K562 (cell line): ENCODE measurements at regions not wholly inside any gene's neighbourhood (a gene's known extent, or its start where the extent isn't known, plus 50 kb on each side); places are given as distances from the start of the nearest gene placed in this dataset.
A peak's percentile ranks its signal among the peaks of the same experiment; 100 is the strongest.
"Not testable (repeated sequence)": the region's sequence is repeated elsewhere in the genome, so short reads cannot be mapped to it uniquely, and the experiment has no call there.

Source experiments
- ATAC-seq: fragments of 200-7000 bp; cut with Tn5 transposase; 3 replicates; pipeline ENCODE4 v1.9.1; 2020; ENCODE audit warnings: moderate library complexity
- BruUV-seq: library from RNA; stranded (reverse); fragments of 400-500 nt; replicated peaks from 2 replicates; lab custom pipeline; 2021; lab: Mats Ljungman, UMichigan
- CTCF ChIA-PET: fragments of 300-600 bp; formaldehyde crosslinking; extraction: SDS; loops from one replicate; lab custom pipeline; 2021; ENCODE audit warnings: low intra/inter-chr PET ratio; lab: Yijun Ruan, JAX
- POLR2A ChIA-PET: fragments of 300-600, 350-650 bp; sonication (Branson Sonifier 250); formaldehyde crosslinking; extraction: SDS; loops from one replicate; lab custom pipeline; 2021; ENCODE audit warnings: antibody characterized with exemption, inconsistent platforms; lab: Yijun Ruan, JAX
- DNase-seq, 4 experiments: peaks; one replicate each; pipeline versions ENCODE4 v3.0.0 to v3.0.0-alpha.2; 2011 to 2018; ENCODE audit warnings: low spot score in 3 of 4, mixed read lengths in 3 of 4; ENCODE audit errors: extremely low read depth in 1 of 4
- FAIRE-seq: peaks from 2 replicates; lab custom pipeline; 2011; peaks lifted over from hg19 to GRCh38; lab: Jason Lieb, UNC
- H2AFZ ChIP-seq: 2 replicates; pipeline ENCODE4 v1.6.0; 2011; ENCODE audit warnings: low read depth, low read length, control low read depth, inconsistent platforms
- H3K27ac ChIP-seq: fragments of 200-600 bp; 3 replicates; pipeline ENCODE4 v1.8.0; 2011; ENCODE audit warnings: low read depth, mild to moderate bottlenecking, control low read depth, inconsistent platforms, low read length, moderate library complexity, mixed read lengths; ENCODE audit errors: extremely low read depth
- H3K27me3 ChIP-seq, 2 experiments: fragments of 300-600 bp in 1 of 2; 2 replicates in 1 of 2; 3 replicates in 1 of 2; pipeline versions ENCODE4 v1.6.0 to v1.8.0; 2011; ENCODE audit warnings: inconsistent platforms in 2 of 2, low read length in 2 of 2, mild to moderate bottlenecking in 1 of 2, mixed read lengths in 1 of 2, moderate library complexity in 1 of 2; ENCODE audit not compliant: control insufficient read depth in 2 of 2, insufficient read depth in 2 of 2
- H3K36me3 ChIP-seq: fragments of 300-600 bp; 3 replicates; pipeline ENCODE4 v1.8.0; 2011; ENCODE audit warnings: mild to moderate bottlenecking, low read length, inconsistent platforms; ENCODE audit not compliant: control insufficient read depth, insufficient read depth
- H3K4me1 ChIP-seq, 2 experiments: fragments of 200-600 bp in 1 of 2; replicated peaks in 1 of 2; 2 replicates in 1 of 2; 3 replicates in 1 of 2; pipeline versions ENCODE4 v1.5.1 to v1.8.0; 2011; ENCODE audit warnings: inconsistent platforms in 2 of 2, low read length in 2 of 2, mild to moderate bottlenecking in 1 of 2, mixed read lengths in 1 of 2, moderate library complexity in 1 of 2; ENCODE audit not compliant: control insufficient read depth in 2 of 2, insufficient read depth in 2 of 2
- H3K4me2 ChIP-seq: 2 replicates; pipeline ENCODE4 v1.6.1; 2011; ENCODE audit warnings: low read length, control low read depth, inconsistent platforms, mixed read lengths; ENCODE audit not compliant: insufficient read depth
- H3K4me3 ChIP-seq: fragments of 200-600 bp; sonication (generic), shearing (Covaris generic); 2 replicates; pipeline ENCODE4 v1.5.1; 2016; ENCODE audit warnings: control low read depth, inconsistent platforms
- H3K79me2 ChIP-seq: fragments of 200-600 bp; 3 replicates; pipeline ENCODE4 v1.8.0; 2011; ENCODE audit warnings: low read length, inconsistent platforms; ENCODE audit not compliant: control insufficient read depth, insufficient read depth
- H3K9ac ChIP-seq, 2 experiments: 2 replicates each; pipeline versions ENCODE4 v1.6.0 to v1.6.1; 2011; ENCODE audit warnings: low read depth in 2 of 2, low read length in 2 of 2, control low read depth in 1 of 2, inconsistent platforms in 1 of 2, mild to moderate bottlenecking in 1 of 2, mixed read lengths in 1 of 2; ENCODE audit not compliant: insufficient read depth in 1 of 2
- H3K9me1 ChIP-seq: one replicate; pipeline ENCODE4 v1.6.0; 2011; ENCODE audit warnings: inconsistent platforms, mild to moderate bottlenecking, low read length, moderate library complexity; ENCODE audit not compliant: control insufficient read depth, insufficient read depth
- H3K9me3 ChIP-seq: replicated peaks from 2 replicates; pipeline ENCODE4 v1.5.1; 2011; ENCODE audit warnings: low read depth, low read length, inconsistent platforms; ENCODE audit not compliant: control insufficient read depth, insufficient read depth
- H4K20me1 ChIP-seq: replicated peaks from 2 replicates; pipeline ENCODE4 v1.6.1; 2011; ENCODE audit warnings: low read length, inconsistent platforms, mixed read lengths; ENCODE audit not compliant: control insufficient read depth, insufficient read depth
- CEBPB ChIP-seq: fragments of 450-650 bp; IDR thresholded peaks from 2 replicates; pipeline ENCODE4 v1.6.1; 2016; ENCODE audit warnings: missing genetic modification characterization, missing compliant biosample characterization
- WGBS: fragments of 100-300 bp; shearing (Covaris generic); methylation state at CpG from one replicate; pipeline ENCODE4 v1.1.6; 2016; ENCODE audit warnings: low coverage, mixed read lengths; ENCODE audit not compliant: insufficient coverage; ENCODE audit errors: missing lambda C conversion rate; 5-methylcytosine and 5-hydroxymethylcytosine counted together
- in situ Hi-C: fragments of 300-500 bp; cut with MboI; formaldehyde crosslinking; loops from 4 replicates; pipeline ENCODE4 v1.15.0; 2018; ENCODE audit warnings: inconsistent platforms, mixed read lengths
- intact Hi-C: fragments of 100-400 bp; cut with micrococcal nuclease; formaldehyde crosslinking; loops from 2 replicates; pipeline ENCODE4 v1.14.2; 2022

DNA sequence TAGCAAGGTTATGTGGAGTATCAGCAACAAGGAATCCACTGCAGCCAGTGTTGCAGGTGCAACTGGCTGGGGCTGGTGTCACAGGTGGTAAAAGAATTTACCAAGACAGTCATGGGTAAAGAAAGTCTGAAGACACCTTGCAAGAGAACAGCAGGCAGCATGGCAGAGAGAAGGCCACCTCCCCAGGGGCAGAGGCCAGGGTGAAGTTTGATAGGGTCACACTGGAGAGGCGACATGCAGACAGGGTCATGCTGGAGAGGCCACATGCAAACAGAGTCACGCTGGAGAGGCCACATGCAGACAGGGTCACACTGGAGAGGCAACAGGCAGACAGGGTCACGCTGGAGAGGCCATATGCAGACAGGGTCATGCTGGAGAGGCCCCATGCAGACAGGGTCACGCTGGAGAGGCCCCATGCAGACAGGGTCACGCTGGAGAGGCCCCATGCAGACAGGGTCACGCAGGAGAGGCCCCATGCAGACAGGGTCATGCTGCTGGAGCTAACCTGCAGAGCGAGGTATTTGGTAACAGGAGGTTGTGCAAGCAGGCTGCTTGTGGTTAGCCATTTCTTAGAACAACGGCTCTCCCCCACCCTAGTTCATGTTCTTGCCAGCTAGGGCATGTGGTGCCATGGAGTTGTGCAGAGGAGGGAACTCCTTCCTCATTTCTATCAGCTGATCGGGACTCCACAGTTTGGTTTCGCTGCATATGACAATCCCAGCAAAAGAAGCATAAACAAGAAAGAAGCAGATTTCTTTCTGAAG lies 188.2 kb upstream of the FOXD4L5 start:
- CTCF ChIA-PET, result not testable (repeated sequence)

DNA sequence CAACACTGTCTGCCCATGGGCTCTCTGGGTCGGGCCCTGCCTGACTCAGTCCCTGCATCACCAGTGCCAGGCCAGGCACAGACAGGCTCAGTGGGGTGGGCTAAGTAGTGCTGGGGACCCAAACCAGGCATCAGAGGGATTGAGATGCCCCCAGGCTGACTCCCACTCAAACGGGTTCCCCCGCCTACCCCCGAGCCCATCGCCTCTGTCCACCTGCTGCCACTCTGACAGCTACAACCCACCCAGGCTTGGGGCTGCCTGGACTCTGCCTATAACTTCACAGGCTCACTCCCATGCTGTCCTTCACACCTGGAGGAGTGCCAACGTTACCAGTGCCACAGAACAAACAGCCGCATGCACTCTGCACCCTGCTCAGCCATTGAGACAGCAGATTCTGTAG lies 186.1 kb upstream of the FOXD4L5 start:
- H3K27ac ChIP-seq, H3K4me3 ChIP-seq, H3K4me2 ChIP-seq, H3K9ac ChIP-seq, H3K27me3 ChIP-seq, H2AFZ ChIP-seq, DNase-seq, H4K20me1 ChIP-seq, H3K36me3 ChIP-seq, H3K4me1 ChIP-seq, BruUV-seq, FAIRE-seq, POLR2A ChIA-PET, CTCF ChIA-PET, H3K9me1 ChIP-seq, H3K9me3 ChIP-seq, ATAC-seq, in situ Hi-C loops, H3K79me2 ChIP-seq, intact Hi-C loops: not testable (repeated sequence)
- WGBS, result 23% methylated on average over 6 of the region's 7 CpGs

More for the DNA sequence above, 188.2 kb upstream of the FOXD4L5 start:
- BruUV-seq, H3K36me3 ChIP-seq, H2AFZ ChIP-seq, ATAC-seq, H3K27me3 ChIP-seq, H3K4me1 ChIP-seq, POLR2A ChIA-PET, DNase-seq, H4K20me1 ChIP-seq, H3K9ac ChIP-seq, H3K9me1 ChIP-seq, FAIRE-seq, H3K27ac ChIP-seq, H3K9me3 ChIP-seq, in situ Hi-C loops, H3K4me2 ChIP-seq, intact Hi-C loops, H3K4me3 ChIP-seq, H3K79me2 ChIP-seq: not testable (repeated sequence)
- TF ChIP-seq CEBPB (tag), result peak; percentile 73
- WGBS, result 21% methylated on average over 10 of the region's 10 CpGs

- BruUV-seq, in situ Hi-C loops: not testable (repeated sequence)
These were observed 182.1 kb upstream of the FOXD4L5 start for GRCh38 chr9:65466911-65467734.

More at GRCh38 chr9:65466911-65467734, 182.1 kb upstream of the FOXD4L5 start:
- H3K27me3 ChIP-seq, H3K4me3 ChIP-seq, H4K20me1 ChIP-seq, H3K4me1 ChIP-seq, intact Hi-C loops, POLR2A ChIA-PET, ATAC-seq, H3K9me1 ChIP-seq, H3K79me2 ChIP-seq, FAIRE-seq, CTCF ChIA-PET, H3K27ac ChIP-seq, H3K36me3 ChIP-seq, H3K9ac ChIP-seq, H2AFZ ChIP-seq, H3K4me2 ChIP-seq, H3K9me3 ChIP-seq, DNase-seq: not testable (repeated sequence)
- WGBS, result 82% methylated on average over 21 of the region's 55 CpGs
